HFF-Myc (cell line): ENCODE measurements at regions not wholly inside any gene's neighbourhood (a gene's known extent, or its start where the extent isn't known, plus 50 kb on each side); places are given as distances from the start of the nearest gene placed in this dataset.
"Not testable (repeated sequence)": the region's sequence is repeated elsewhere in the genome, so short reads cannot be mapped to it uniquely, and the experiment has no call there.

Experiments
- DNase-seq: peaks from one replicate; pipeline ENCODE4 v3.0.0-alpha.2; 2011; ENCODE audit warnings: low read depth; ENCODE audit errors: extremely low read depth
- H3K4me3 ChIP-seq: replicated peaks from 2 replicates; pipeline ENCODE4 v1.5.1; 2011; ENCODE audit warnings: low read depth, mild to moderate bottlenecking, control low read depth, low read length
- CTCF ChIP-seq: IDR thresholded peaks from 2 replicates; pipeline ENCODE4 v1.5.1; 2012; ENCODE audit warnings: mild to moderate bottlenecking, low read depth, low read length, control low read depth; ENCODE audit errors: missing control alignments

DNA sequence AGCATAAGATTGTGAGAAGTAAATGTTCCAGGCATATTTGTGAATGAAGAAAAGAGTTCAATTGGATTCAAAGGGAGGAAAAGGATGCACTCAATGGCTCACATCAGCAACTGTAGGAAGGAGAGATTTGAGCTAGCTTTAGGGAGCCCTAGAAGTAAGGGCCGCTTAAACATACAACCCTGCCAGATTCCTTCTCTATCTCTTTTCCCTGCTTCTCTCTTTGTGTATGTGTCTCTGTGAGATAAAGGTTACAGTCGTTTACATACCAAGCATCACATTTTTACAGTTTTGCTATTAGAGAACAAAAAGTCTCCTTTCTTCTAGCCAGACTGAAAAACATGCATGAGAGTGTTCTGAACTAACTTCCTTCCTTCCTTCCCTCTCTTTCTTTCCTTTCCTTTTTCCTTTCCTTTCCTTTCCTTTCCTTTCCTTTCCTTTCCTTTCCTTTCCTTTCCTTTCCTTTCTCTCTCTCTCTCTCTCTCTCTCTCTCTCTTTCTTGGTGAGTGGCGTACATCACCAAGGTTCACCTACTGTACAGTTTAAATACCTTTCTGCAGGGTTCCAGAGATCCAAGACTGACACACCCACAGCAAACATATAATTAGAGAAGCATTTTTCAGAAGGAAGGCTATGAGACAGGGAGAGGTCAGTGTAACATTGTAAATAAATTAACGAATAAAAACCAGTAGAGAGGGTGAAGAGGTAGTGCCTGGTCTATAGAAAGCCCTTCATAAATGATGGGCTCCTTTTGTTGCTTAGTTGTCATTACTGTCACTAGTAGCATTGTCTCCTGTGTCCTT, 240.4 kb downstream of the ARL4A start:
- TF ChIP-seq CTCF, result no peak
- DNase-seq, result no peak
- H3K4me3 ChIP-seq, result no peak overlapping the region

DNA sequence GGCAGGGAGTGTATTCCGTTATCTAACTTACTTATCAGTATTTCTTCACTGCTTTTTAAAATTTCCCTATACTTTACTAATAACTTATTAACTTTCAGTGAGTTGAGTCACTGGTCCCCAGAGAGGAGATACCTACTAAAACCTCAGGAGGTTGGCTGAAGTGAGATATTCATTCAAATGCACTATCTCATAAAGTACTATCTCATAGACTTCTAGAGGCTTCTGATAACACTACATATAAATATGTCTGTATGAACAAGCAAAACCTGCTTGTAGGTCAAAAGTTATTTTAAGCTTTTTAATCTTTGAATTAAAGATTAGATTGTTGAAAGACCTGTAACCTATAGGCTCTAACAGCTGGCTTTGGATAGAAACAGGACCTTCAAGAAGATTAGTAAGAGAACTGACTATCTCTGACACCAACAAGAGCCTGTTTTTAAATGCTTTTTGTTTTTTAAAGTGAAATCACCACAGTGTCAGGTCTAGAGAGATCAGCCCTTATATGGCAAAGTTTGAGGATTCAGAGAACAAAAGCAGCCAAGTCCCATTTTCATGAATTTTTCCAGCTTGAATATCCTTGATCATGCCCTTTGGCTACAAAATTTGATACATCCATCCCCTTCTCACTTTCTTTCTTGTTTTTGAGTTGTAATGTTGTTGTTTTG, 242.2 kb downstream of the ARL4A start:
- DNase-seq, result no peak
- H3K4me3 ChIP-seq, result no peak overlapping the region
- TF ChIP-seq CTCF, result no peak

DNA sequence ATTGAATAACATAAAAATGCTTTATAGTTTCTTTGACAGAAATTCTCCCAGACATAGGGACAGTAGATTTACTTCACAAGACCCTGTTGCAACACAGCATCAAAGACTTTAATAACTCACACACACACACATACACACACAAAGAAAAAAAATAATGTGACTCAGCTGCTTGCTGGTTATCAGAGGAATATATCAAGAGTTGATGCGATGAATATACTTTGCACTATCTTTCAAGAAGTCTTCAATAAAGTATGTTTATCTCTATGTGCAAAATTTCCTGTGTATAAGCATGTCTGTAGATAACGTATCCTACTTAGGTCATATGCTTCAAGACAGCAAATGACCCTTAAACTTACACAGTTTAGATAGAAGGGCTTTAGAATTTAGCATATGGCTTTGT, 243.1 kb downstream of the ARL4A start:
- H3K4me3 ChIP-seq, result no peak overlapping the region
- no peak for TF ChIP-seq CTCF
- no peak for DNase-seq

DNA sequence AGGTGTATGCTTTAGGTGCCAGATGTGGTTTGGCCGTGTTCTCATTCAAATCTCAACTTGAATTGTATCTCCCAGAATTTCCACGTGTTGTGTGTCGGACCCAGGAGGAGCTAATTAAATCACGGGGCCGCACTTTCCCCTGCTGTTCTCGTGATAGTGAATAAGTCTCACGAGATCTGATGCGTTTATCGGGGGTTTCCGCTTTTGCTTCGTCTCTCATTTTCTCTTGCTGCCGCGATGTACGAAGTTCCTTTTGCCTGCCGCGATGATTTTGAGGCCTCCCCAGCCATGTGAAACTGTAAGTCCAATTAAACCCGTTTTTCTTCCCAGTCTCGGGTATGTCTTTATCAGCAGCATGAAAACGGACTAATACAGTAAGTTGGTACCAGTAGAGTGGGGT, 244.0 kb downstream of the ARL4A start:
- H3K4me3 ChIP-seq, DNase-seq: not testable (repeated sequence)

DNA sequence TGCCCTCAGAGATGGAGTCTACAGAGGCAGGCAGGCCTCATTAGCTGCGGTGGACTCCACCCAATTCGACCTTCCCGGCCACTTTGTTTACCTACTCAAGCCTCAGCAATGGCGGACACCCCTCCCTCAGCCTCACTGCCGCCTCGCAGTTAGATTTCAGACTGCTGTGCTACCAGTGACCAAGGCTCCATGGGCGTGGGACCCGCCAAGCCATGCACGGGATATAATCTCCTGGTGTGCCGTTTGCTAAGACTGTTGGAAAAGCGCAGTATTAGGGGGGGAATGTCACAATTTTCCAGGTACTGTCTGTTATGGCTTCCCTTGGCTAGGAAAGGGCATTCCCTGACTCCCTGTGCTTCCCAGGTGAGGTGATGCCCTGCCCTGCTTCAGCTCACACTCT, 252.3 kb downstream of the ARL4A start:
- DNase-seq, result no peak
- no peak for TF ChIP-seq CTCF
- H3K4me3 ChIP-seq, result no peak overlapping the region

GRCh38 chr7:12941512-12941911, 254.1 kb downstream of the ARL4A start:
- DNase-seq, result no peak
- H3K4me3 ChIP-seq, result no peak overlapping the region
- no peak for TF ChIP-seq CTCF

DNA sequence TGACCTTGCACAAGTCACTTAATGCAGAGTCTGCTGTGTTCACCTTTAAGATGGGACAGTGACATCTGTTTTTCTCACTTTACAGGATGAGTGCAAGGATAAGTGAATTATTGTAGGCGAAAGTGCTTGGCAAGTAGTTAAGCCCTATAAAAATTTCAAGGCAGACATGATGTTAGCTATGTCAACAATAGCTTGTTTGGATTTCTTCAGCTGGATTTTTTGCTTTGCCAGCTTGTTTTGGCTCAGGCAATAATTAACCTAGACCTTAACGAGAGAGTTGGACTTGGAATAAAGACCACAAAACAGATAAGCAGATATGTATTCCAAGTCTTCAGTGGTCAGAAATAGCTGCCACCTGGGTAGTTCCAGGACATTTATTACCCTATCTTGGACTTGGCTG, 255.2 kb downstream of the ARL4A start:
- no peak overlapping the region for H3K4me3 ChIP-seq
- TF ChIP-seq CTCF, result no peak
- no peak for DNase-seq
